Suppressor macrophage treated with lipopolysaccharide for 4 hours (primary cell): ENCODE measurements at regions not wholly inside any gene's neighbourhood (a gene's known extent, or its start where the extent isn't known, plus 50 kb on each side); places are given as distances from the start of the nearest gene placed in this dataset.

Experiments
- DNase-seq: peaks from one replicate; pipeline ENCODE4 v3.0.0-alpha.2; 2020

GRCh38 chr5:68489556-68489955 is 274.0 kb downstream of the PIK3R1 start:
- DNase-seq = no peak

GRCh38 chr5:68490406-68490805 is 274.9 kb downstream of the PIK3R1 start:
- no peak for DNase-seq

GRCh38 chr5:68494771-68495170 is 279.2 kb downstream of the PIK3R1 start:
- no peak for DNase-seq

GRCh38 chr5:68499987-68500386 is 284.4 kb downstream of the PIK3R1 start:
- no peak for DNase-seq

GRCh38 chr5:68500813-68501212 is 285.3 kb downstream of the PIK3R1 start:
- DNase-seq = no peak

- no peak for DNase-seq
These were observed 287.0 kb downstream of the PIK3R1 start for GRCh38 chr5:68502531-68502930.

GRCh38 chr5:68504306-68504705 is 288.8 kb downstream of the PIK3R1 start:
- DNase-seq = no peak

GRCh38 chr5:68505917-68506860 is 290.6 kb downstream of the PIK3R1 start:
- no peak for DNase-seq

GRCh38 chr5:68515514-68515913 is 300.0 kb downstream of the PIK3R1 start:
- DNase-seq = no peak

GRCh38 chr5:68518286-68518685 is 302.7 kb downstream of the PIK3R1 start:
- DNase-seq = no peak

GRCh38 chr5:68519143-68519542 is 303.6 kb downstream of the PIK3R1 start:
- peak; percentile 66 for DNase-seq

GRCh38 chr5:68521776-68522175 is 306.2 kb downstream of the PIK3R1 start:
- DNase-seq = no peak

- DNase-seq = no peak
These were observed 307.3 kb downstream of the PIK3R1 start for GRCh38 chr5:68522863-68523262.

GRCh38 chr5:68528821-68529273 is 313.3 kb downstream of the PIK3R1 start:
- DNase-seq = no peak

GRCh38 chr5:68529581-68529980 is 314.0 kb downstream of the PIK3R1 start:
- no peak for DNase-seq

GRCh38 chr5:68531970-68532369 is 316.4 kb downstream of the PIK3R1 start:
- DNase-seq = peak; percentile 11

- peak; percentile 9 for DNase-seq
These were observed 317.5 kb downstream of the PIK3R1 start for GRCh38 chr5:68533051-68533450.

GRCh38 chr5:68533571-68534084 is 318.1 kb downstream of the PIK3R1 start:
- no peak for DNase-seq

- DNase-seq = no peak
These were observed 318.8 kb downstream of the PIK3R1 start for GRCh38 chr5:68534131-68534940.

GRCh38 chr5:68534956-68535520 is 319.5 kb downstream of the PIK3R1 start:
- DNase-seq = no peak

- no peak for DNase-seq
These were observed 323.4 kb downstream of the PIK3R1 start for GRCh38 chr5:68538814-68539420.

- DNase-seq = no peak
These were observed 325.4 kb downstream of the PIK3R1 start for GRCh38 chr5:68540798-68541590.
